Gastroesophageal sphincter (tissue), 3 donors: ENCODE measurements at regions not wholly inside any gene's neighbourhood (a gene's known extent, or its start where the extent isn't known, plus 50 kb on each side); places are given as distances from the start of the nearest gene placed in this dataset.

Experiments
- CTCF ChIP-seq, 4 experiments: fragments of 200-600 bp in 2 of 4; fragments of 450-650 bp in 2 of 4; sonication (generic) in 1 of 4; IDR thresholded peaks; one replicate each; pipeline ENCODE4 v1.5.1; 2017 to 2019; ENCODE audit warnings: antibody characterized with exemption in 4 of 4, mild to moderate bottlenecking in 2 of 4, moderate library complexity in 2 of 4
- EP300 ChIP-seq: sonication (generic); formaldehyde crosslinking; IDR thresholded peaks from one replicate; pipeline ENCODE4 v1.6.1; 2017; ENCODE audit warnings: antibody characterized with exemption, mild to moderate bottlenecking
- POLR2A ChIP-seq, 2 donors: fragments of 450-650 bp; IDR thresholded peaks; one replicate each; pipeline ENCODE4 v1.6.1; 2017; ENCODE audit warnings: antibody characterized with exemption in 2 of 2, mild to moderate bottlenecking in 2 of 2, moderate library complexity in 1 of 2
- POLR2AphosphoS5 ChIP-seq: sonication (generic); formaldehyde crosslinking; IDR thresholded peaks from one replicate; pipeline ENCODE4 v1.6.1; 2017; ENCODE audit warnings: antibody characterized with exemption

GRCh38 chr5:37936091-37936490 is 96.2 kb upstream of the GDNF start:
- no peak for TF ChIP-seq CTCF (IDR thresholded peaks at IDR 0.05)
- no peak for TF ChIP-seq POLR2A (IDR thresholded peaks at IDR 0.05)
- TF ChIP-seq POLR2AphosphoS5: no peak
- no peak for TF ChIP-seq EP300
